Endothelial cell of umbilical vein (primary cell): ENCODE measurements at regions not wholly inside any gene's neighbourhood (a gene's known extent, or its start where the extent isn't known, plus 50 kb on each side); places are given as distances from the start of the nearest gene placed in this dataset.

Source experiments
- BruUV-seq: library from RNA; stranded (reverse); fragments of 400-500 nt; replicated peaks from 2 replicates; lab custom pipeline; 2021; lab: Mats Ljungman, UMichigan
- CTCF ChIA-PET: fragments of 300-600, 350-600 bp; sonication (Branson Sonifier 250); formaldehyde crosslinking; loops from one replicate; lab custom pipeline; 2021; ENCODE audit warnings: antibody characterized with exemption, inconsistent platforms; lab: Charles Lee
- POLR2A ChIA-PET: fragments of 300-600, 350-600 bp; sonication (Branson Sonifier 250); formaldehyde crosslinking; loops from one replicate; lab custom pipeline; 2021; ENCODE audit warnings: antibody characterized with exemption, inconsistent platforms; lab: Charles Lee
- DNase-seq: peaks from one replicate; pipeline ENCODE4 v3.0.0-alpha.2; 2011; ENCODE audit warnings: low read depth, low spot score
- FAIRE-seq: peaks from 2 replicates; lab custom pipeline; 2011; peaks lifted over from hg19 to GRCh38; lab: Jason Lieb, UNC
- H2AFZ ChIP-seq: 2 replicates; pipeline ENCODE4 v1.6.0; 2012; ENCODE audit warnings: low read depth, low read length, control low read depth, inconsistent platforms
- H3K27ac ChIP-seq: 2 replicates; pipeline ENCODE4 v1.5.1; 2011; ENCODE audit warnings: low read depth, mild to moderate bottlenecking, control low read depth, low read length, moderate library complexity; ENCODE audit not compliant: insufficient read depth
- H3K27me3 ChIP-seq, 2 experiments: 2 replicates each; pipeline versions ENCODE4 v1.6.0 to v1.6.1; 2011; ENCODE audit warnings: low read length in 2 of 2, mixed read lengths in 1 of 2; ENCODE audit not compliant: control insufficient read depth in 2 of 2, insufficient read depth in 2 of 2
- H3K36me3 ChIP-seq, 2 experiments: 2 replicates in 1 of 2; 3 replicates in 1 of 2; pipeline ENCODE4 v1.5.1; 2011; ENCODE audit warnings: low read length in 2 of 2, mild to moderate bottlenecking in 1 of 2, moderate library complexity in 1 of 2; ENCODE audit not compliant: control insufficient read depth in 2 of 2, insufficient read depth in 2 of 2; ENCODE audit errors: extremely low read depth in 1 of 2
- H3K4me1 ChIP-seq: 3 replicates; pipeline ENCODE4 v1.5.1; 2011; ENCODE audit warnings: mild to moderate bottlenecking, low read length; ENCODE audit not compliant: control insufficient read depth, insufficient read depth; ENCODE audit errors: extremely low read depth
- H3K4me2 ChIP-seq: 2 replicates; pipeline ENCODE4 v1.6.1; 2011; ENCODE audit warnings: low read length, control low read depth, mixed read lengths; ENCODE audit not compliant: insufficient read depth
- H3K4me3 ChIP-seq, 3 experiments: fragments of 200-600 bp in 1 of 3; sonication (generic), shearing (Covaris generic) in 1 of 3; replicated peaks in 1 of 3; 2 replicates each; pipeline ENCODE4 v1.5.1; 2011 to 2016; ENCODE audit warnings: control low read depth in 3 of 3, low read length in 3 of 3, mild to moderate bottlenecking in 2 of 3, inconsistent platforms in 1 of 3, low read depth in 1 of 3, moderate library complexity in 1 of 3; ENCODE audit not compliant: insufficient read depth in 1 of 3
- H3K79me2 ChIP-seq: 2 replicates; pipeline ENCODE4 v1.6.0; 2012; ENCODE audit warnings: low read length, inconsistent platforms; ENCODE audit not compliant: control insufficient read depth, insufficient read depth
- H3K9ac ChIP-seq: replicated peaks from 2 replicates; pipeline ENCODE3; 2011; ENCODE audit warnings: low read length, control low read depth; ENCODE audit not compliant: insufficient read depth; ENCODE audit errors: extremely low read depth
- H3K9me1 ChIP-seq: replicated peaks from 3 replicates; pipeline ENCODE4 v1.6.0; 2011; ENCODE audit warnings: mild to moderate bottlenecking, low read length; ENCODE audit not compliant: control insufficient read depth, insufficient read depth; ENCODE audit errors: extremely low read depth
- H3K9me3 ChIP-seq: replicated peaks from 2 replicates; pipeline ENCODE4 v1.5.1; 2012; ENCODE audit warnings: low read length, inconsistent platforms; ENCODE audit not compliant: control insufficient read depth, insufficient read depth
- H4K20me1 ChIP-seq: replicated peaks from 2 replicates; pipeline ENCODE3; 2011; ENCODE audit warnings: mild to moderate bottlenecking, low read length; ENCODE audit not compliant: control insufficient read depth, insufficient read depth; ENCODE audit errors: extremely low read depth
- EZH2 ChIP-seq: IDR thresholded peaks from 2 replicates; pipeline ENCODE4 v1.6.1; 2012; ENCODE audit warnings: borderline replicate concordance, low read depth, mild to moderate bottlenecking, moderate library complexity, low read length, inconsistent platforms; ENCODE audit not compliant: severe bottlenecking
- FOS ChIP-seq: IDR thresholded peaks from 2 replicates; pipeline ENCODE4 v1.6.1; 2011; ENCODE audit warnings: mild to moderate bottlenecking, low read length, moderate library complexity, borderline replicate concordance; ENCODE audit not compliant: insufficient read depth
- GATA2 ChIP-seq: IDR thresholded peaks from 2 replicates; pipeline ENCODE4 v1.7.0; 2011; ENCODE audit warnings: low read depth, mild to moderate bottlenecking, moderate library complexity, mixed read lengths, low read length; ENCODE audit not compliant: insufficient read length, insufficient read depth
- JUN ChIP-seq: IDR thresholded peaks from 2 replicates; pipeline ENCODE4 v1.6.1; 2011; ENCODE audit warnings: borderline replicate concordance, low read depth; ENCODE audit not compliant: insufficient read length, insufficient read depth
- MYC ChIP-seq: IDR thresholded peaks from one replicate; pipeline ENCODE4 v1.6.1; 2011; ENCODE audit warnings: mild to moderate bottlenecking, low read depth, low read length
- POLR2A ChIP-seq: IDR thresholded peaks from 2 replicates; pipeline ENCODE4 v1.6.1; 2012; ENCODE audit warnings: low read depth, mild to moderate bottlenecking, control low read depth, low read length
- POLR2AphosphoS5 ChIP-seq: IDR thresholded peaks from 2 replicates; pipeline ENCODE4 v1.6.1; 2012; ENCODE audit warnings: low read depth, mild to moderate bottlenecking, control low read depth, low read length, moderate library complexity; ENCODE audit not compliant: insufficient read depth
- dilution Hi-C: fragments of 300-500 bp; cut with MboI; formaldehyde crosslinking; loops from one replicate; pipeline ENCODE4 v1.15.0; 2019; ENCODE audit warnings: low sequenced_read_pairs; ENCODE audit not compliant: extremely low pct_ligation_motif_present
- intact Hi-C: fragments of 100-400 bp; cut with micrococcal nuclease; formaldehyde crosslinking; loops from one replicate; pipeline ENCODE4 v1.10.0; 2022
- TF ChIP-seq, protein P1 (sequence below): IDR thresholded peaks from 2 replicates; pipeline ENCODE4 v1.6.1; 2011; ENCODE audit not compliant: insufficient read depth, insufficient read length
- TF ChIP-seq, protein P2 (sequence below), 2 donors: IDR thresholded peaks; 1 replicate in 1 of 2; 2 replicates in 1 of 2; pipeline ENCODE4 v1.5.1; 2011; ENCODE audit warnings: low read length in 2 of 2, mild to moderate bottlenecking in 2 of 2, moderate library complexity in 2 of 2, control low read depth in 1 of 2, inconsistent platforms in 1 of 2, low read depth in 1 of 2; ENCODE audit not compliant: insufficient read depth in 1 of 2; ENCODE audit errors: extremely low read depth in 1 of 2

DNA sequence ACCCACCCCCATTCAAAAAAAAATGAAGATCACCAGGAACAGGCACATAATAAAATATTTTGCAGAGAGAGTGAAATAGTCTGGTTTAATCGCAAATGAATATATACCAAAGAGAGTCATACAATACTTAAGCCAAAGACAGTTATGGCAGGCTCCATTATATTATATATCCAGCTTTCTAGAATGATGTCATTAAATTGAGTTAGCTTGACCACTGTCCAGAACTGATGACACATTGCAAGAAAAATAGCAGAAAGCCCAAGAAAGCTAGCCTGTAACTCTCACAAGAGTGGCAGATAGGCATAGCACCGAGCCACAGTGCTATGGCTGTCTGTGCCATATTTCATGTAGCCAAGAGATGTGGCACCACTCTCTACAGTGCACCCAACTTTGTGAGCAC is 231.9 kb upstream of the SEMA6D start:
- H3K4me2 ChIP-seq = no peak overlapping the region
- no peak overlapping the region for H3K4me3 ChIP-seq
- dilution Hi-C loops (no loop called here), intact Hi-C loops (loop anchor here (2.0 kb wide), 1 partner anchor 31 kb away; no protein-coding TSS in a partner anchor)
- H3K27ac ChIP-seq = no peak overlapping the region
- no peaks in the 10 kb centered on the region for H3K36me3 ChIP-seq
- TF ChIP-seq POLR2A = no peak
- TF ChIP-seq JUN = no peak
- no peak overlapping the region for H3K9ac ChIP-seq
- ChIA-PET POLR2A (no interaction called here), CTCF (no interaction called here)
- no peaks in the 10 kb centered on the region for H3K27me3 ChIP-seq
- no peaks in the 10 kb centered on the region for H3K9me3 ChIP-seq
- no peak overlapping the region for H2AFZ ChIP-seq
- H3K79me2 ChIP-seq = no peaks in the 10 kb centered on the region
- H3K9me1 ChIP-seq = no peaks in the 10 kb centered on the region
- DNase-seq = no peak
- peaks cover 3% of the 10 kb centered on the region for H3K4me1 ChIP-seq
- no peaks in the 10 kb centered on the region for H4K20me1 ChIP-seq
- no peak for FAIRE-seq
- no TSS peak for BruUV-seq

DNA sequence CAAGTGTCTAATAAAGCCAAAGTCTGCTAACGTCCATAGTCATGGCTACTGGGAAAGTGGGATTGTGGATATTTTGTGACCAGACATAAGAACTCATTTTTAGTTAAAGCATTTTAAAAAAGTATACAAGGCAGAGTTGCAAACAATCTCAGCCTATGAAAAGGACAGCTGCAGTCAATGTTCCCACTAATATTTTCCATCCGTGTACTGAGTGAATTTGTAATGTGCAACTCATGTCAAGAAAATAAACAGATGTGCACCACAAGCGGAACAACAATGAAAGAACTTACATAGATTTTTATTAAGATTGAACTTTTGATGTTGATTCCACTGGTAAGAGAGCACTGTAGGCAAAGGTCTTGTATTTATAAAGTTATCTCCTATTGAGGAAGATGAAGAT is 231.3 kb upstream of the SEMA6D start:
- DNase-seq (no peak), FAIRE-seq (no peak)
- POLR2A ChIA-PET = no interaction called here
- Histone ChIP-seq H2AFZ (no peak overlapping the region), H3K27ac (no peak overlapping the region), H3K27me3 (no peaks in the 10 kb centered on the region), H4K20me1 (no peaks in the 10 kb centered on the region), H3K9me3 (no peaks in the 10 kb centered on the region), H3K9me1 (no peaks in the 10 kb centered on the region), H3K4me3 (no peak overlapping the region), H3K9ac (no peak overlapping the region), H3K4me1 (peaks cover 3% of the 10 kb centered on the region), H3K36me3 (no peaks in the 10 kb centered on the region), H3K79me2 (no peaks in the 10 kb centered on the region), H3K4me2 (no peak overlapping the region)
- dilution Hi-C loops (no loop called here), intact Hi-C loops (no loop called here)
- TF ChIP-seq POLR2AphosphoS5 = no peak
- TF ChIP-seq JUN = no peak
- no peak for TF ChIP-seq EZH2
- no peak for TF ChIP-seq GATA2
- TF ChIP-seq, protein P1, sequence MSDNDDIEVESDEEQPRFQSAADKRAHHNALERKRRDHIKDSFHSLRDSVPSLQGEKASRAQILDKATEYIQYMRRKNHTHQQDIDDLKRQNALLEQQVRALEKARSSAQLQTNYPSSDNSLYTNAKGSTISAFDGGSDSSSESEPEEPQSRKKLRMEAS = no peak
- TF ChIP-seq, protein P2, sequence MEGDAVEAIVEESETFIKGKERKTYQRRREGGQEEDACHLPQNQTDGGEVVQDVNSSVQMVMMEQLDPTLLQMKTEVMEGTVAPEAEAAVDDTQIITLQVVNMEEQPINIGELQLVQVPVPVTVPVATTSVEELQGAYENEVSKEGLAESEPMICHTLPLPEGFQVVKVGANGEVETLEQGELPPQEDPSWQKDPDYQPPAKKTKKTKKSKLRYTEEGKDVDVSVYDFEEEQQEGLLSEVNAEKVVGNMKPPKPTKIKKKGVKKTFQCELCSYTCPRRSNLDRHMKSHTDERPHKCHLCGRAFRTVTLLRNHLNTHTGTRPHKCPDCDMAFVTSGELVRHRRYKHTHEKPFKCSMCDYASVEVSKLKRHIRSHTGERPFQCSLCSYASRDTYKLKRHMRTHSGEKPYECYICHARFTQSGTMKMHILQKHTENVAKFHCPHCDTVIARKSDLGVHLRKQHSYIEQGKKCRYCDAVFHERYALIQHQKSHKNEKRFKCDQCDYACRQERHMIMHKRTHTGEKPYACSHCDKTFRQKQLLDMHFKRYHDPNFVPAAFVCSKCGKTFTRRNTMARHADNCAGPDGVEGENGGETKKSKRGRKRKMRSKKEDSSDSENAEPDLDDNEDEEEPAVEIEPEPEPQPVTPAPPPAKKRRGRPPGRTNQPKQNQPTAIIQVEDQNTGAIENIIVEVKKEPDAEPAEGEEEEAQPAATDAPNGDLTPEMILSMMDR (IDR thresholded peaks at IDR 0.05; ENCODE audit: extremely low read depth in 1 of 2, insufficient read depth in 1 of 2, low read depth in 1 of 2, low read length in 2 of 2) = no peak
- no peak for TF ChIP-seq FOS
- TF ChIP-seq POLR2A = no peak
- TF ChIP-seq MYC = no peak
- no TSS peak for BruUV-seq
- CTCF ChIA-PET = interaction anchor here (1.1 kb wide), 1 partner anchor 14 kb away, joined by 3 read pairs; no protein-coding TSS in a partner anchor
